Neural cell (in vitro differentiated cells): ENCODE measurements at regions not wholly inside any gene's neighbourhood (a gene's known extent, or its start where the extent isn't known, plus 50 kb on each side); places are given as distances from the start of the nearest gene placed in this dataset.

ENCODE experiments used
- H2AFZ ChIP-seq: fragments of 200-600, 300-800 bp; sonication (generic), shearing (Covaris generic); 2 replicates; pipeline ENCODE4 v1.6.0; 2014; ENCODE audit warnings: low read depth, mild to moderate bottlenecking, antibody characterized with exemption, low read length, moderate library complexity
- H3F3A ChIP-seq: fragments of 200-600 bp; shearing (Covaris generic); 2 replicates; pipeline ENCODE4 v1.6.1; 2016; ENCODE audit warnings: mild to moderate bottlenecking, moderate library complexity, mixed read lengths, antibody characterized with exemption, low read length; ENCODE audit not compliant: insufficient read depth, poor library complexity, severe bottlenecking
- H3K27ac ChIP-seq: fragments of 200-600, 300-800 bp; sonication (generic), shearing (Covaris generic); 2 replicates; pipeline ENCODE4 v1.5.1; 2014; ENCODE audit warnings: mild to moderate bottlenecking, low read length, moderate library complexity
- H3K27me3 ChIP-seq: fragments of 300-800, 200-600 bp; sonication (generic), shearing (Covaris generic); 2 replicates; pipeline ENCODE4 v1.6.0; 2014; ENCODE audit warnings: mild to moderate bottlenecking, low read depth, low read length, moderate library complexity; ENCODE audit not compliant: insufficient read depth
- H3K36me3 ChIP-seq: fragments of 300-800, 200-600 bp; sonication (generic), shearing (Covaris generic); 2 replicates; pipeline ENCODE4 v1.5.1; 2014; ENCODE audit warnings: mild to moderate bottlenecking, antibody characterized with exemption, low read length, moderate library complexity; ENCODE audit not compliant: insufficient read depth
- H3K4me2 ChIP-seq: fragments of 300-800, 200-600 bp; sonication (generic), shearing (Covaris generic); 2 replicates; pipeline ENCODE4 v1.6.0; 2014; ENCODE audit warnings: mild to moderate bottlenecking, low read length
- H3K4me3 ChIP-seq: fragments of 300-800, 200-600 bp; sonication (generic), shearing (Covaris generic); 2 replicates; pipeline ENCODE4 v1.5.1; 2014; ENCODE audit warnings: mild to moderate bottlenecking, low read length, moderate library complexity
- H3K79me2 ChIP-seq: fragments of 200-600 bp; shearing (Covaris generic); replicated peaks from 2 replicates; pipeline ENCODE4 v1.6.0; 2014; ENCODE audit warnings: mild to moderate bottlenecking, low read length, moderate library complexity; ENCODE audit not compliant: insufficient read depth
- H3K9ac ChIP-seq: fragments of 300-800, 200-600 bp; sonication (generic), shearing (Covaris generic); 2 replicates; pipeline ENCODE4 v1.6.1; 2016; ENCODE audit warnings: mild to moderate bottlenecking, low read length, mixed read lengths
- H3K9me2 ChIP-seq: fragments of 200-600 bp; shearing (Covaris generic); 2 replicates; pipeline ENCODE4 v1.6.1; 2016; ENCODE audit warnings: mild to moderate bottlenecking, low read length, mixed read lengths; ENCODE audit not compliant: insufficient read depth
- H3K9me3 ChIP-seq: fragments of 200-600, 300-800 bp; sonication (generic), shearing (Covaris generic); 2 replicates; pipeline ENCODE4 v1.6.1; 2016; ENCODE audit warnings: mild to moderate bottlenecking, mixed run types, low read length, moderate library complexity, mixed read lengths
- H4K20me1 ChIP-seq: fragments of 200-600 bp; shearing (Covaris generic); 2 replicates; pipeline ENCODE4 v1.6.1; 2016; ENCODE audit warnings: mild to moderate bottlenecking, mixed run types; ENCODE audit not compliant: insufficient read depth
- EP300 ChIP-seq: fragments of 450-650 bp; conservative IDR thresholded peaks from 2 replicates; pipeline ENCODE4 v1.6.1; 2014; ENCODE audit warnings: antibody characterized with exemption, mild to moderate bottlenecking, moderate library complexity; ENCODE audit not compliant: poor library complexity, severe bottlenecking
- EZH2 ChIP-seq: fragments of 200-600, 300-800 bp; shearing (Covaris generic), sonication (generic); IDR thresholded peaks from 2 replicates; pipeline ENCODE4 v1.6.1; 2014; ENCODE audit warnings: antibody characterized with exemption, low read length, borderline replicate concordance, mild to moderate bottlenecking; ENCODE audit not compliant: insufficient read depth, poor library complexity, severe bottlenecking
- MXI1 ChIP-seq: fragments of 450-650 bp; conservative IDR thresholded peaks from 2 replicates; pipeline ENCODE4 v1.6.1; 2014; ENCODE audit warnings: antibody characterized with exemption, mild to moderate bottlenecking; ENCODE audit not compliant: poor library complexity, severe bottlenecking
- POLR2AphosphoS5 ChIP-seq: IDR thresholded peaks from 2 replicates; pipeline ENCODE4 v1.6.1; 2012
- RAD21 ChIP-seq: fragments of 450-650 bp; conservative IDR thresholded peaks from 2 replicates; pipeline ENCODE4 v1.6.1; 2014; ENCODE audit warnings: antibody characterized with exemption, mild to moderate bottlenecking, moderate library complexity
- SMC3 ChIP-seq: fragments of 450-650 bp; conservative IDR thresholded peaks from 2 replicates; pipeline ENCODE4 v1.6.1; 2014; ENCODE audit warnings: antibody characterized with exemption, mild to moderate bottlenecking, moderate library complexity; ENCODE audit not compliant: poor library complexity
- TAF1 ChIP-seq: IDR thresholded peaks from 2 replicates; pipeline ENCODE4 v1.6.1; 2012; ENCODE audit warnings: low read depth
- TF ChIP-seq, protein P1 (sequence below): IDR thresholded peaks from 2 replicates; pipeline ENCODE4 v1.6.1; 2012; ENCODE audit warnings: borderline replicate concordance
- TF ChIP-seq, protein P2 (sequence below): fragments of 450-650 bp; IDR thresholded peaks from 2 replicates; pipeline ENCODE4 v1.5.1; 2014; ENCODE audit warnings: antibody characterized with exemption, mild to moderate bottlenecking, moderate library complexity; ENCODE audit not compliant: poor library complexity, severe bottlenecking

DNA sequence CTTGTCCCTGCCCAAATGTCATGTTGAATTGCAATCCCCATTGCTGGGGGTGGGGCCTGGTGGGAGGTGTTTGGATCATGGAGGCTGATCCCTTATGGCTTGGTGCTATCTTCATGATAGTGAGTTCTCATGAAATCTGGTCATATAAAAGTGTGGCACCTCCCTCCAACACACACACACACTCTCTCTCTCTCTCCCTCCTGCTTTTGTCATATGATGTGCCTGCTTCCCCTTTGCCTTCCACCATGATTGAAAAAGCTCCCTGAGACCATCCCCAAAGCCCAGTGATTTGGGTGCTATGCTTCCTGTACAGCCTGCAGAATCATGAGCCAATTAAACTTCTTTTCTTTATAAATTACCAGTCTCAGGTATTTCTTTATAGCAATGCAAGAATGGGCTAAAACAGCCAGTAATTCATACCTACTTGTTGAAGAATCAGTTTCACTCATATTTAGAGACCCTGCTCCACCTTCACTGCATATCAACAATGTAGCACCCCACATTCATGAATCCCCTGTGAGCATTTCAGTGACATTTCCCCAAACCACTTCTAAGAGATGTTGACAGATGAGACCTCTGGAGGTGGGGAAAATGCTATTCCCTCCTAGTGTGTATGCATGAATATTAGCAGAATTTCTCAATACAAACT lies 54.8 kb upstream of the STK17B start:
- H3F3A ChIP-seq: no peaks in the 10 kb centered on the region
- H3K27me3 ChIP-seq: no peaks in the 10 kb centered on the region
- no peaks in the 10 kb centered on the region for H3K9me2 ChIP-seq
- no peak overlapping the region for H2AFZ ChIP-seq
- no peak overlapping the region for H3K9ac ChIP-seq
- no peaks in the 10 kb centered on the region for H3K79me2 ChIP-seq
- no peak overlapping the region for H3K27ac ChIP-seq
- H3K4me2 ChIP-seq: no peak overlapping the region
- no peaks in the 10 kb centered on the region for H4K20me1 ChIP-seq
- H3K9me3 ChIP-seq: no peaks in the 10 kb centered on the region
- TF ChIP-seq RAD21 (no peak), EZH2 (no peak), TAF1 (no peak), SMC3 (no peak), EP300 (no peak), MXI1 (no peak), POLR2AphosphoS5 (no peak)
- TF ChIP-seq, protein P1, sequence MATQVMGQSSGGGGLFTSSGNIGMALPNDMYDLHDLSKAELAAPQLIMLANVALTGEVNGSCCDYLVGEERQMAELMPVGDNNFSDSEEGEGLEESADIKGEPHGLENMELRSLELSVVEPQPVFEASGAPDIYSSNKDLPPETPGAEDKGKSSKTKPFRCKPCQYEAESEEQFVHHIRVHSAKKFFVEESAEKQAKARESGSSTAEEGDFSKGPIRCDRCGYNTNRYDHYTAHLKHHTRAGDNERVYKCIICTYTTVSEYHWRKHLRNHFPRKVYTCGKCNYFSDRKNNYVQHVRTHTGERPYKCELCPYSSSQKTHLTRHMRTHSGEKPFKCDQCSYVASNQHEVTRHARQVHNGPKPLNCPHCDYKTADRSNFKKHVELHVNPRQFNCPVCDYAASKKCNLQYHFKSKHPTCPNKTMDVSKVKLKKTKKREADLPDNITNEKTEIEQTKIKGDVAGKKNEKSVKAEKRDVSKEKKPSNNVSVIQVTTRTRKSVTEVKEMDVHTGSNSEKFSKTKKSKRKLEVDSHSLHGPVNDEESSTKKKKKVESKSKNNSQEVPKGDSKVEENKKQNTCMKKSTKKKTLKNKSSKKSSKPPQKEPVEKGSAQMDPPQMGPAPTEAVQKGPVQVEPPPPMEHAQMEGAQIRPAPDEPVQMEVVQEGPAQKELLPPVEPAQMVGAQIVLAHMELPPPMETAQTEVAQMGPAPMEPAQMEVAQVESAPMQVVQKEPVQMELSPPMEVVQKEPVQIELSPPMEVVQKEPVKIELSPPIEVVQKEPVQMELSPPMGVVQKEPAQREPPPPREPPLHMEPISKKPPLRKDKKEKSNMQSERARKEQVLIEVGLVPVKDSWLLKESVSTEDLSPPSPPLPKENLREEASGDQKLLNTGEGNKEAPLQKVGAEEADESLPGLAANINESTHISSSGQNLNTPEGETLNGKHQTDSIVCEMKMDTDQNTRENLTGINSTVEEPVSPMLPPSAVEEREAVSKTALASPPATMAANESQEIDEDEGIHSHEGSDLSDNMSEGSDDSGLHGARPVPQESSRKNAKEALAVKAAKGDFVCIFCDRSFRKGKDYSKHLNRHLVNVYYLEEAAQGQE: no peak
- TF ChIP-seq, protein P2, sequence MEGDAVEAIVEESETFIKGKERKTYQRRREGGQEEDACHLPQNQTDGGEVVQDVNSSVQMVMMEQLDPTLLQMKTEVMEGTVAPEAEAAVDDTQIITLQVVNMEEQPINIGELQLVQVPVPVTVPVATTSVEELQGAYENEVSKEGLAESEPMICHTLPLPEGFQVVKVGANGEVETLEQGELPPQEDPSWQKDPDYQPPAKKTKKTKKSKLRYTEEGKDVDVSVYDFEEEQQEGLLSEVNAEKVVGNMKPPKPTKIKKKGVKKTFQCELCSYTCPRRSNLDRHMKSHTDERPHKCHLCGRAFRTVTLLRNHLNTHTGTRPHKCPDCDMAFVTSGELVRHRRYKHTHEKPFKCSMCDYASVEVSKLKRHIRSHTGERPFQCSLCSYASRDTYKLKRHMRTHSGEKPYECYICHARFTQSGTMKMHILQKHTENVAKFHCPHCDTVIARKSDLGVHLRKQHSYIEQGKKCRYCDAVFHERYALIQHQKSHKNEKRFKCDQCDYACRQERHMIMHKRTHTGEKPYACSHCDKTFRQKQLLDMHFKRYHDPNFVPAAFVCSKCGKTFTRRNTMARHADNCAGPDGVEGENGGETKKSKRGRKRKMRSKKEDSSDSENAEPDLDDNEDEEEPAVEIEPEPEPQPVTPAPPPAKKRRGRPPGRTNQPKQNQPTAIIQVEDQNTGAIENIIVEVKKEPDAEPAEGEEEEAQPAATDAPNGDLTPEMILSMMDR: no peak
- H3K4me3 ChIP-seq: no peak overlapping the region
- H3K36me3 ChIP-seq: no peaks in the 10 kb centered on the region

DNA sequence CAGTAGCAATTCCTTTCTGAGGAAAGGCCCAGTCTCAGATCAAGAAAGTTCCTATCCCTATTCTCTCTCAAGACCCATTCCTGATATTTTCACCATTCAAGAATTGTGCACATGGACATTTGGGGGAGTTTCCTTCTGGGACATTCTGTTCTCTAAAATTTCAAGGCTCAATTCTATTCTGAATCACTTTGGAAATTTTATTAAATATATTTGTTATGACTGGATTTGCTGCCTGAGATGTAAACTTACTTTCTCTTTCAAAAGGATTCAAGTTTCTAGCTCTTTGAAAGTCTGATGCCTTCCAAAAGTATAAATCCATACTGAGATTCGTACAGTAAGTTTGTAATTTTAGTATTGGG lies 55.3 kb upstream of the STK17B start:
- H3F3A ChIP-seq: no peaks in the 10 kb centered on the region
- no peak overlapping the region for H2AFZ ChIP-seq
- no peak overlapping the region for H3K27ac ChIP-seq
- no peaks in the 10 kb centered on the region for H3K27me3 ChIP-seq
- no peaks in the 10 kb centered on the region for H3K9me3 ChIP-seq
- no peaks in the 10 kb centered on the region for H3K79me2 ChIP-seq
- H3K4me2 ChIP-seq: no peak overlapping the region
- TF ChIP-seq, protein P1: no peak
- TF ChIP-seq TAF1 (no peak), POLR2AphosphoS5 (no peak), EZH2 (no peak), EP300 (no peak)
- H3K36me3 ChIP-seq: no peaks in the 10 kb centered on the region
- H3K4me3 ChIP-seq: no peak overlapping the region
- H4K20me1 ChIP-seq: no peaks in the 10 kb centered on the region
- H3K9ac ChIP-seq: no peak overlapping the region
- no peaks in the 10 kb centered on the region for H3K9me2 ChIP-seq
